ENCODE measurements at regions not wholly inside any gene's neighbourhood (a gene's known extent, or its start where the extent isn't known, plus 50 kb on each side); places are given as distances from the start of the nearest gene placed in this dataset.

GRCh38 chr3:102156426-102156825, 278.4 kb upstream of the ZPLD1 start:
- TF ChIP-seq, protein P1, sequence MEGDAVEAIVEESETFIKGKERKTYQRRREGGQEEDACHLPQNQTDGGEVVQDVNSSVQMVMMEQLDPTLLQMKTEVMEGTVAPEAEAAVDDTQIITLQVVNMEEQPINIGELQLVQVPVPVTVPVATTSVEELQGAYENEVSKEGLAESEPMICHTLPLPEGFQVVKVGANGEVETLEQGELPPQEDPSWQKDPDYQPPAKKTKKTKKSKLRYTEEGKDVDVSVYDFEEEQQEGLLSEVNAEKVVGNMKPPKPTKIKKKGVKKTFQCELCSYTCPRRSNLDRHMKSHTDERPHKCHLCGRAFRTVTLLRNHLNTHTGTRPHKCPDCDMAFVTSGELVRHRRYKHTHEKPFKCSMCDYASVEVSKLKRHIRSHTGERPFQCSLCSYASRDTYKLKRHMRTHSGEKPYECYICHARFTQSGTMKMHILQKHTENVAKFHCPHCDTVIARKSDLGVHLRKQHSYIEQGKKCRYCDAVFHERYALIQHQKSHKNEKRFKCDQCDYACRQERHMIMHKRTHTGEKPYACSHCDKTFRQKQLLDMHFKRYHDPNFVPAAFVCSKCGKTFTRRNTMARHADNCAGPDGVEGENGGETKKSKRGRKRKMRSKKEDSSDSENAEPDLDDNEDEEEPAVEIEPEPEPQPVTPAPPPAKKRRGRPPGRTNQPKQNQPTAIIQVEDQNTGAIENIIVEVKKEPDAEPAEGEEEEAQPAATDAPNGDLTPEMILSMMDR (IDR thresholded peaks at IDR 0.05), result no peak
- no peak for TF ChIP-seq EZH2 (IDR thresholded peaks at IDR 0.05; ENCODE audit: borderline replicate concordance, insufficient read depth, low read depth, low read length, poor library complexity, severe bottlenecking)

Data from B cell (primary cell).